ENCODE measurements at regions not wholly inside any gene's neighbourhood (a gene's known extent, or its start where the extent isn't known, plus 50 kb on each side); places are given as distances from the start of the nearest gene placed in this dataset.

DNA sequence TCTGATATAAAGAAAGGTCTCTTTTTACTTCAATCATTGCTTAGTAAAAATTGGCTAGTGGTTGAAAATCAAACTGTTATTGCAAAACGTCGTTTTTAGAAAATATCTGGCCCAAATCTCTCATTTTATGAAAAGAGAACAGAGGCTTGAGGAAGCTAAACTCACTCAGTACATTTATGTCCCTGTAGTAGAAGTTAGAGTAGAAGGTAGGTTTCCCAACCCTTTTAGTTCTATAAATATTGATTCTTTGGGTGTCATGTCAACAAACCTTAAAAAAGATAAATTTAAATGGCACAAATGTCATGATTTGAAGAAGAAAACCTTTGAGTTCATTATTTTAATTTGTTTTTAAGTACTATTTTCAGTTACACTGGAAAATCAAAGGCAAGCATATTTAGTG is 722.3 kb upstream of the NECTIN3 start:
- TF ChIP-seq, protein P1, sequence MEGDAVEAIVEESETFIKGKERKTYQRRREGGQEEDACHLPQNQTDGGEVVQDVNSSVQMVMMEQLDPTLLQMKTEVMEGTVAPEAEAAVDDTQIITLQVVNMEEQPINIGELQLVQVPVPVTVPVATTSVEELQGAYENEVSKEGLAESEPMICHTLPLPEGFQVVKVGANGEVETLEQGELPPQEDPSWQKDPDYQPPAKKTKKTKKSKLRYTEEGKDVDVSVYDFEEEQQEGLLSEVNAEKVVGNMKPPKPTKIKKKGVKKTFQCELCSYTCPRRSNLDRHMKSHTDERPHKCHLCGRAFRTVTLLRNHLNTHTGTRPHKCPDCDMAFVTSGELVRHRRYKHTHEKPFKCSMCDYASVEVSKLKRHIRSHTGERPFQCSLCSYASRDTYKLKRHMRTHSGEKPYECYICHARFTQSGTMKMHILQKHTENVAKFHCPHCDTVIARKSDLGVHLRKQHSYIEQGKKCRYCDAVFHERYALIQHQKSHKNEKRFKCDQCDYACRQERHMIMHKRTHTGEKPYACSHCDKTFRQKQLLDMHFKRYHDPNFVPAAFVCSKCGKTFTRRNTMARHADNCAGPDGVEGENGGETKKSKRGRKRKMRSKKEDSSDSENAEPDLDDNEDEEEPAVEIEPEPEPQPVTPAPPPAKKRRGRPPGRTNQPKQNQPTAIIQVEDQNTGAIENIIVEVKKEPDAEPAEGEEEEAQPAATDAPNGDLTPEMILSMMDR (IDR thresholded peaks at IDR 0.05): no peak
- TF ChIP-seq POLR2A (IDR thresholded peaks at IDR 0.05): no peak

All from uterus (tissue), 2 donors.